K562 (cell line): ENCODE measurements at regions not wholly inside any gene's neighbourhood (a gene's known extent, or its start where the extent isn't known, plus 50 kb on each side); places are given as distances from the start of the nearest gene placed in this dataset.

Experiments
- CHCHD3 ChIP-seq: fragments of 250-450 bp; sonication (Bioruptor Pico); IDR thresholded peaks from 2 replicates; pipeline ENCODE4 v2.1.2; 2022; ENCODE audit warnings: mild to moderate bottlenecking
- EHMT2 ChIP-seq: fragments of 450-650 bp; IDR thresholded peaks from 2 replicates; pipeline ENCODE4 v1.6.1; 2018; ENCODE audit warnings: antibody characterized with exemption
- GABPA ChIP-seq: fragments of 200-800 bp; sonication (Bioruptor generic); conservative IDR thresholded peaks from 2 replicates; pipeline ENCODE4 v1.6.1; 2016; ENCODE audit warnings: low read depth, missing genetic modification characterization, missing compliant biosample characterization
- HDAC1 ChIP-seq, 2 experiments: fragments of 450-650 bp; IDR thresholded peaks; 2 replicates each; pipeline ENCODE4 v1.6.1; 2016 to 2017; ENCODE audit warnings: inconsistent platforms in 1 of 2, mild to moderate bottlenecking in 1 of 2, moderate library complexity in 1 of 2
- HEY1 ChIP-seq: fragments of 250-450 bp; sonication (Bioruptor Pico); IDR thresholded peaks from 2 replicates; pipeline ENCODE4 v1.5.0; 2020; ENCODE audit warnings: mild to moderate bottlenecking, moderate library complexity, borderline replicate concordance
- HNRNPUL1 ChIP-seq: fragments of 200-400 bp; formaldehyde crosslinking; IDR thresholded peaks from 2 replicates; pipeline ENCODE4 v1.6.1; 2017; ENCODE audit warnings: low read length
- KHSRP ChIP-seq: fragments of 450-650 bp; IDR thresholded peaks from 2 replicates; pipeline ENCODE4 v1.6.1; 2017
- MBD2 ChIP-seq: sonication (generic); IDR thresholded peaks from 2 replicates; pipeline ENCODE4 v1.6.1; 2016; ENCODE audit warnings: low read depth, borderline replicate concordance
- MXI1 ChIP-seq: IDR thresholded peaks from 2 replicates; pipeline ENCODE4 v1.6.1; 2011; ENCODE audit warnings: low read depth, mild to moderate bottlenecking, improper control_type of control experiment, low read length
- NCOA6 ChIP-seq: fragments of 450-650 bp; IDR thresholded peaks from 2 replicates; pipeline ENCODE4 v1.6.1; 2017; ENCODE audit warnings: mild to moderate bottlenecking
- NFXL1 ChIP-seq: fragments of 450-650 bp; formaldehyde crosslinking; IDR thresholded peaks from 2 replicates; pipeline ENCODE4 v1.4.0; 2021; ENCODE audit warnings: mild to moderate bottlenecking
- PHF8 ChIP-seq: fragments of 200-600 bp; sonication (generic); IDR thresholded peaks from 2 replicates; pipeline ENCODE4 v1.6.1; 2012; ENCODE audit warnings: mixed run types, mild to moderate bottlenecking, inconsistent platforms, low read length, moderate library complexity, borderline replicate concordance
- POLR2A ChIP-seq: fragments of 450-650 bp; conservative IDR thresholded peaks from 2 replicates; pipeline ENCODE4 v1.6.1; 2016
- RBBP5 ChIP-seq: fragments of 200-600 bp; sonication (generic); IDR thresholded peaks from 2 replicates; pipeline ENCODE4 v1.6.1; 2012; ENCODE audit warnings: borderline replicate concordance, mild to moderate bottlenecking, low read length, control low read depth, inconsistent platforms; ENCODE audit not compliant: insufficient read depth, poor library complexity, severe bottlenecking
- TRIM24 ChIP-seq, 2 experiments: fragments of 450-650 bp; IDR thresholded peaks; 2 replicates each; pipeline ENCODE4 v1.6.1; 2016
- YY1 ChIP-seq, 3 experiments: IDR thresholded peaks; 2 replicates each; pipeline ENCODE4 v1.6.1; 2011; ENCODE audit warnings: low read length in 2 of 3, mild to moderate bottlenecking in 2 of 3, moderate library complexity in 2 of 3, borderline replicate concordance in 1 of 3, control low read depth in 1 of 3, low read depth in 1 of 3; ENCODE audit not compliant: insufficient read depth in 3 of 3, insufficient replicate concordance in 2 of 3, control insufficient read depth in 1 of 3, insufficient read length in 1 of 3; ENCODE audit errors: extremely low read depth in 1 of 3
- ZC3H4 ChIP-seq: sonication (generic); formaldehyde crosslinking; IDR thresholded peaks from 2 replicates; pipeline ENCODE4 v1.9.0; 2021; ENCODE audit warnings: missing genetic modification reagents, borderline replicate concordance
- ZFP30 ChIP-seq: fragments of 250-450 bp; sonication (Bioruptor Pico); IDR thresholded peaks from 2 replicates; pipeline ENCODE4 v1.8.0; 2022; ENCODE audit warnings: moderate library complexity, mild to moderate bottlenecking, inconsistent platforms, borderline replicate concordance
- ZNF24 ChIP-seq: fragments of 450-650 bp; IDR thresholded peaks from 2 replicates; pipeline ENCODE4 v1.6.1; 2016
- ZNF431 ChIP-seq: sonication (generic); formaldehyde crosslinking; IDR thresholded peaks from 2 replicates; pipeline ENCODE4 v1.8.0; 2022; ENCODE audit warnings: mild to moderate bottlenecking, missing genetic modification reagents
- ZNF695 ChIP-seq: fragments of 450-650 bp; formaldehyde crosslinking; IDR thresholded peaks from 2 replicates; pipeline ENCODE4 v1.4.0; 2020; ENCODE audit warnings: mild to moderate bottlenecking, moderate library complexity
- TF ChIP-seq, protein P1 (sequence below): sonication (generic); formaldehyde crosslinking; IDR thresholded peaks from 2 replicates; pipeline ENCODE4 v1.8.0; 2022; ENCODE audit warnings: missing genetic modification reagents, mild to moderate bottlenecking, moderate library complexity, borderline replicate concordance
- TF ChIP-seq, protein P2 (sequence below): fragments of 250-450 bp; sonication (Bioruptor Pico); IDR thresholded peaks from 2 replicates; pipeline ENCODE4 v1.4.0; 2020; ENCODE audit warnings: mild to moderate bottlenecking, moderate library complexity, borderline replicate concordance
- TF ChIP-seq, protein P3 (sequence below): fragments of 450-650 bp; IDR thresholded peaks from 2 replicates; pipeline ENCODE4 v1.6.1; 2018; ENCODE audit warnings: mild to moderate bottlenecking, low read depth; ENCODE audit not compliant: partially characterized antibody

DNA sequence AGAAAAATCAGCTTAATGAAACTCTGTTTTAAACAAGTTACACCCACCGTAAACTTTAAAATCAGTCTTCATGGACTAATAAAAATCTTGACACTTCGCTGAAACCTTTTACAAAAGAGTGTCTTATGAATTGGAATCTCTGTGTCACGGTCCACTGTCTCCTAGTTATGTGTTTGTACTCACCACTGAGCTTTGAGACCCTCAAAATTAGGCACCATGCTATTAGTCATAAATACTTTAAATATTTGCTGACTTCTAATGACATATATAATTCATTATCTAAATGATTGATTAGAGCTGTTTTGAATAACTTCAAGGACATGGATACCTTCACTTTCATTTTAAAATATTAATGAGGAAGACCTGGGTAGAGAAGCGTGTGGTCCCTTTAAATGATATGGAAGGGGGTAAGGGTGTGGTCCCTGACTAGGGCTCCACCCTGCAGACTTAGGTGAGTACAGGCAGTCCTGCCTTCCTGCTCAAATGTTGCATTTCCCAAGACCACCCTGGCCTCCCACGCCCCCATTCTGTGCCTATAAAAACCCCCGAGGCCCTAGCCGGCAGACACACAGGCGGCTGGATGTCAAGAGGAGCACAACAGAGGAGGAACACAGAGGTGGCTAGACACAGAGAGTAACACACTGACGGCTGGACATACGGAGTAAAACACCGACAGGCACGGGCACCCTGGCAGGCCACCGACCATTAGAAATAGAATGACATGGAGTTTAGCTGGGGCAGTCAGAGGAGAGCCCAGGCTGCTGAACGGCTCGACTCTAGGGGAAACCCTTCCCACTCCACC lies 179.0 kb upstream of the CDH9 start (continued):
- TF ChIP-seq, protein P1, sequence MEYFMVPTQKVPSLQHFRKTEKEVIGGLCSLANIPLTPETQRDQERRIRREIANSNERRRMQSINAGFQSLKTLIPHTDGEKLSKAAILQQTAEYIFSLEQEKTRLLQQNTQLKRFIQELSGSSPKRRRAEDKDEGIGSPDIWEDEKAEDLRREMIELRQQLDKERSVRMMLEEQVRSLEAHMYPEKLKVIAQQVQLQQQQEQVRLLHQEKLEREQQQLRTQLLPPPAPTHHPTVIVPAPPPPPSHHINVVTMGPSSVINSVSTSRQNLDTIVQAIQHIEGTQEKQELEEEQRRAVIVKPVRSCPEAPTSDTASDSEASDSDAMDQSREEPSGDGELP (CRISPR knock-in tag): peak; percentile 49; the same call in 1 of the 2 replicates
- TF ChIP-seq PHF8 (peak; percentile 52; the same call in 1 of the 2 replicates), ZNF695 (CRISPR knock-in tag) (0 out of 2 replicates have a peak, but pooled peaks have one; percentile 42), ZNF431 (CRISPR knock-in tag) (no peak), ZFP30 (CRISPR knock-in tag) (no peak), MXI1 (peak; percentile 41; the same call in 1 of the 2 replicates), RBBP5 (peak; percentile 38), EHMT2 (no peak), TRIM24 (IDR thresholded peaks at IDR 0.05) (no peak), HNRNPUL1 (no peak), NFXL1 (CRISPR knock-in tag) (no peak), POLR2A (peak; percentile 98), MBD2 (peak; percentile 64; the same call in 1 of the 2 replicates), NCOA6 (no peak), KHSRP (no peak), HDAC1 (IDR thresholded peaks at IDR 0.05) (0 out of 4 replicates have a peak, but pooled peaks of 1 of the 2 experiments have one; percentile 40), CHCHD3 (CRISPR knock-in tag) (no peak), GABPA (tag) (no peak), YY1 (IDR thresholded peaks at IDR 0.05; ENCODE audit: borderline replicate concordance in 1 of 3, control insufficient read depth in 1 of 3, extremely low read depth in 1 of 3, insufficient read depth in 3 of 3, insufficient read length in 1 of 3, insufficient replicate concordance in 2 of 3, low read depth in 1 of 3, low read length in 2 of 3) (peak in 2 of 3 experiments; percentile 13 to 50), ZC3H4 (CRISPR knock-in tag) (no peak), HEY1 (CRISPR knock-in tag) (no peak), ZNF24 (no peak)
- TF ChIP-seq, protein P2, sequence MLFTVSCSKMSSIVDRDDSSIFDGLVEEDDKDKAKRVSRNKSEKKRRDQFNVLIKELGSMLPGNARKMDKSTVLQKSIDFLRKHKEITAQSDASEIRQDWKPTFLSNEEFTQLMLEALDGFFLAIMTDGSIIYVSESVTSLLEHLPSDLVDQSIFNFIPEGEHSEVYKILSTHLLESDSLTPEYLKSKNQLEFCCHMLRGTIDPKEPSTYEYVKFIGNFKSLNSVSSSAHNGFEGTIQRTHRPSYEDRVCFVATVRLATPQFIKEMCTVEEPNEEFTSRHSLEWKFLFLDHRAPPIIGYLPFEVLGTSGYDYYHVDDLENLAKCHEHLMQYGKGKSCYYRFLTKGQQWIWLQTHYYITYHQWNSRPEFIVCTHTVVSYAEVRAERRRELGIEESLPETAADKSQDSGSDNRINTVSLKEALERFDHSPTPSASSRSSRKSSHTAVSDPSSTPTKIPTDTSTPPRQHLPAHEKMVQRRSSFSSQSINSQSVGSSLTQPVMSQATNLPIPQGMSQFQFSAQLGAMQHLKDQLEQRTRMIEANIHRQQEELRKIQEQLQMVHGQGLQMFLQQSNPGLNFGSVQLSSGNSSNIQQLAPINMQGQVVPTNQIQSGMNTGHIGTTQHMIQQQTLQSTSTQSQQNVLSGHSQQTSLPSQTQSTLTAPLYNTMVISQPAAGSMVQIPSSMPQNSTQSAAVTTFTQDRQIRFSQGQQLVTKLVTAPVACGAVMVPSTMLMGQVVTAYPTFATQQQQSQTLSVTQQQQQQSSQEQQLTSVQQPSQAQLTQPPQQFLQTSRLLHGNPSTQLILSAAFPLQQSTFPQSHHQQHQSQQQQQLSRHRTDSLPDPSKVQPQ (CRISPR knock-in tag): no peak
- TF ChIP-seq, protein P3, sequence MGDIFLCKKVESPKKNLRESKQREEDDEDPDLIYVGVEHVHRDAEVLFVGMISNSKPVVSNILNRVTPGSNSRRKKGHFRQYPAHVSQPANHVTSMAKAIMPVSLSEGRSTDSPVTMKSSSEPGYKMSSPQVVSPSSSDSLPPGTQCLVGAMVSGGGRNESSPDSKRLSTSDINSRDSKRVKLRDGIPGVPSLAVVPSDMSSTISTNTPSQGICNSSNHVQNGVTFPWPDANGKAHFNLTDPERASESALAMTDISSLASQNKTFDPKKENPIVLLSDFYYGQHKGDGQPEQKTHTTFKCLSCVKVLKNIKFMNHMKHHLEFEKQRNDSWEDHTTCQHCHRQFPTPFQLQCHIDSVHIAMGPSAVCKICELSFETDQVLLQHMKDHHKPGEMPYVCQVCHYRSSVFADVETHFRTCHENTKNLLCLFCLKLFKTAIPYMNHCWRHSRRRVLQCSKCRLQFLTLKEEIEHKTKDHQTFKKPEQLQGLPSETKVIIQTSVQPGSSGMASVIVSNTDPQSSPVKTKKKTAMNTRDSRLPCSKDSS: no peak
